Ramos (cell line): ENCODE measurements at regions not wholly inside any gene's neighbourhood (a gene's known extent, or its start where the extent isn't known, plus 50 kb on each side); places are given as distances from the start of the nearest gene placed in this dataset.
"Not testable (repeated sequence)": the region's sequence is repeated elsewhere in the genome, so short reads cannot be mapped to it uniquely, and the experiment has no call there.

Experiments used
- in situ Hi-C: fragments of 300-500 bp; cut with MboI; formaldehyde crosslinking; loops from one replicate; pipeline ENCODE4 v1.14.3; 2022; ENCODE audit warnings: low sequenced_read_pairs; ENCODE audit not compliant: unreplicated experiment

- in situ Hi-C loops: no loop called here
Observed at GRCh38 chr2:17373041-17373440, 145.2 kb downstream of the RAD51AP2 start.

GRCh38 chr2:17363846-17364245 is 154.4 kb downstream of the RAD51AP2 start:
- in situ Hi-C loops: no loop called here

GRCh38 chr2:17362956-17363355 is 155.3 kb downstream of the RAD51AP2 start:
- in situ Hi-C loops: no loop called here

GRCh38 chr2:17355608-17356329 is 162.5 kb downstream of the RAD51AP2 start:
- in situ Hi-C loops: no loop called here

GRCh38 chr2:17353263-17353662 is 165.0 kb downstream of the RAD51AP2 start:
- in situ Hi-C loops: no loop called here

- in situ Hi-C loops: not testable (repeated sequence)
Observed at GRCh38 chr2:17342692-17343091, 175.5 kb downstream of the RAD51AP2 start.

GRCh38 chr2:17337507-17337906 is 180.7 kb downstream of the RAD51AP2 start:
- in situ Hi-C loops: no loop called here

GRCh38 chr2:17336458-17336857 is 181.8 kb downstream of the RAD51AP2 start:
- in situ Hi-C loops: no loop called here

GRCh38 chr2:17334300-17334699 is 183.9 kb downstream of the RAD51AP2 start:
- in situ Hi-C loops: no loop called here

GRCh38 chr2:17331636-17332035 is 186.6 kb downstream of the RAD51AP2 start:
- in situ Hi-C loops: no loop called here

GRCh38 chr2:17328161-17328560 is 190.1 kb downstream of the RAD51AP2 start:
- in situ Hi-C loops: no loop called here

GRCh38 chr2:17327649-17328048 is 190.6 kb downstream of the RAD51AP2 start:
- in situ Hi-C loops: no loop called here

- in situ Hi-C loops: no loop called here
Observed at GRCh38 chr2:17326717-17327116, 191.5 kb downstream of the RAD51AP2 start.

- in situ Hi-C loops: no loop called here
Observed at GRCh38 chr2:17323697-17324096, 194.5 kb downstream of the RAD51AP2 start.

- in situ Hi-C loops: no loop called here
Observed at GRCh38 chr2:17322461-17322860, 195.8 kb downstream of the RAD51AP2 start.

GRCh38 chr2:17319090-17319489 is 199.2 kb downstream of the RAD51AP2 start:
- in situ Hi-C loops: no loop called here

- in situ Hi-C loops: no loop called here
Observed at GRCh38 chr2:17318013-17318412, 200.2 kb downstream of the RAD51AP2 start.

GRCh38 chr2:17317439-17317976 is 200.7 kb downstream of the RAD51AP2 start:
- in situ Hi-C loops: no loop called here

GRCh38 chr2:17313261-17313660 is 205.0 kb downstream of the RAD51AP2 start:
- in situ Hi-C loops: no loop called here

- in situ Hi-C loops: no loop called here
Observed at GRCh38 chr2:17311771-17312511, 206.3 kb downstream of the RAD51AP2 start.

- in situ Hi-C loops: no loop called here
Observed at GRCh38 chr2:17311106-17311619, 207.1 kb downstream of the RAD51AP2 start.
